Glutamatergic neuron (in vitro differentiated cells): ENCODE measurements at regions not wholly inside any gene's neighbourhood (a gene's known extent, or its start where the extent isn't known, plus 50 kb on each side); places are given as distances from the start of the nearest gene placed in this dataset.

Experiments
- DNase-seq: peaks from one replicate; pipeline ENCODE4 v3.0.0; 2022
- H3K27ac Mint-ChIP-seq: one replicate; pipeline ENCODE4 v1.8.0; 2020; ENCODE audit warnings: mild to moderate bottlenecking, mixed read lengths, inconsistent platforms; ENCODE audit not compliant: unreplicated experiment
- H3K27me3 Mint-ChIP-seq: one replicate; pipeline ENCODE4 v1.8.0; 2020; ENCODE audit warnings: mild to moderate bottlenecking, moderate library complexity, mixed read lengths, inconsistent platforms; ENCODE audit not compliant: unreplicated experiment
- H3K36me3 Mint-ChIP-seq: one replicate; pipeline ENCODE4 v1.8.0; 2020; ENCODE audit warnings: mild to moderate bottlenecking, mixed read lengths, inconsistent platforms; ENCODE audit not compliant: unreplicated experiment
- H3K4me1 Mint-ChIP-seq: one replicate; pipeline ENCODE4 v1.8.0; 2020; ENCODE audit warnings: mild to moderate bottlenecking, low read depth, mixed read lengths, inconsistent platforms; ENCODE audit not compliant: unreplicated experiment
- H3K4me3 Mint-ChIP-seq: one replicate; pipeline ENCODE4 v1.8.0; 2020; ENCODE audit warnings: mild to moderate bottlenecking, mixed read lengths, inconsistent platforms; ENCODE audit not compliant: unreplicated experiment
- H3K9me3 Mint-ChIP-seq: one replicate; pipeline ENCODE4 v1.8.0; 2020; ENCODE audit warnings: mild to moderate bottlenecking, moderate library complexity, mixed read lengths, inconsistent platforms; ENCODE audit not compliant: unreplicated experiment
- CTCF ChIP-seq: fragments of 200-600 bp; sonication (generic); IDR thresholded peaks from one replicate; pipeline ENCODE4 v1.5.0; 2021; ENCODE audit not compliant: partially characterized antibody, unreplicated experiment

- Mint-ChIP-seq H3K36me3 (no peaks in the 10 kb centered on the region), H3K27ac (no peak overlapping the region), H3K9me3 (no peaks in the 10 kb centered on the region), H3K27me3 (no peaks in the 10 kb centered on the region), H3K4me3 (no peak overlapping the region), H3K4me1 (peaks cover 20% of the 10 kb centered on the region)
- no peak for DNase-seq
- TF ChIP-seq CTCF: no peak
These were observed 853.3 kb downstream of the MAT2B start for GRCh38 chr5:164358531-164359259.

GRCh38 chr5:164359260-164360255 lies 854.1 kb downstream of the MAT2B start:
- no peaks in the 10 kb centered on the region for H3K27me3 Mint-ChIP-seq
- H3K9me3 Mint-ChIP-seq: no peaks in the 10 kb centered on the region
- DNase-seq: no peak
- TF ChIP-seq CTCF: no peak
- H3K4me3 Mint-ChIP-seq: no peak overlapping the region
- H3K27ac Mint-ChIP-seq: no peak overlapping the region
- H3K4me1 Mint-ChIP-seq: peaks cover 17% of the 10 kb centered on the region
- no peaks in the 10 kb centered on the region for H3K36me3 Mint-ChIP-seq

- Mint-ChIP-seq H3K4me3 (no peak overlapping the region), H3K36me3 (no peaks in the 10 kb centered on the region), H3K27ac (no peak overlapping the region), H3K9me3 (no peaks in the 10 kb centered on the region), H3K27me3 (no peaks in the 10 kb centered on the region), H3K4me1 (peaks cover 21% of the 10 kb centered on the region)
- no peak for DNase-seq
- no peak for TF ChIP-seq CTCF
These were observed 855.2 kb downstream of the MAT2B start for GRCh38 chr5:164360589-164360988.

- DNase-seq: no peak
These were observed 856.6 kb downstream of the MAT2B start for GRCh38 chr5:164361986-164362385.

More at GRCh38 chr5:164361986-164362385, 856.6 kb downstream of the MAT2B start:
- H3K27me3 Mint-ChIP-seq: no peaks in the 10 kb centered on the region
- TF ChIP-seq CTCF: no peak
- no peak overlapping the region for H3K4me3 Mint-ChIP-seq
- no peaks in the 10 kb centered on the region for H3K36me3 Mint-ChIP-seq
- no peaks in the 10 kb centered on the region for H3K9me3 Mint-ChIP-seq
- no peak overlapping the region for H3K27ac Mint-ChIP-seq
- H3K4me1 Mint-ChIP-seq: peaks cover 20% of the 10 kb centered on the region
